Adrenal gland (tissue), 9 donors: ENCODE measurements at regions not wholly inside any gene's neighbourhood (a gene's known extent, or its start where the extent isn't known, plus 50 kb on each side); places are given as distances from the start of the nearest gene placed in this dataset.

Experiments
- DNase-seq, 7 donors: peaks; one replicate each; pipeline ENCODE4 v3.0.0-alpha.2; 2019 to 2020
- H3K27ac ChIP-seq, 5 donors: fragments of 200-600 bp; sonication (generic) in 4 of 5; 1 replicate in 3 of 5; 2 replicates in 2 of 5; pipeline versions ENCODE4 v1.5.1 to v1.8.0; 2016 to 2020; ENCODE audit warnings: mild to moderate bottlenecking in 1 of 5
- H3K27me3 ChIP-seq: fragments of 200-600 bp; 2 replicates; pipeline ENCODE4 v1.8.0; 2021
- H3K36me3 ChIP-seq, 2 donors: fragments of 200-600 bp; replicated peaks in 1 of 2; 1 replicate in 1 of 2; 2 replicates in 1 of 2; pipeline versions ENCODE4 v1.5.1 to v1.8.0; 2018 to 2022
- H3K4me1 ChIP-seq, 2 donors: fragments of 200-600 bp; replicated peaks in 1 of 2; 1 replicate in 1 of 2; 2 replicates in 1 of 2; pipeline versions ENCODE4 v1.5.1 to v1.8.0; 2018 to 2021
- H3K4me3 ChIP-seq, 4 donors: fragments of 200-600 bp; sonication (generic) in 3 of 4; one replicate each; pipeline ENCODE4 v1.5.1; 2016 to 2018
- H3K9me3 ChIP-seq, 3 donors: fragments of 200-600 bp; sonication (generic) in 1 of 3; replicated peaks in 1 of 3; 1 replicate in 2 of 3; 2 replicates in 1 of 3; pipeline versions ENCODE4 v1.5.1 to v1.8.0; 2016 to 2021
- POLR2A ChIP-seq, 2 donors: fragments of 450-650 bp; IDR thresholded peaks; one replicate each; pipeline ENCODE4 v1.6.1; 2017; ENCODE audit warnings: antibody characterized with exemption in 2 of 2, mild to moderate bottlenecking in 2 of 2, moderate library complexity in 1 of 2
- WGBS, 4 donors: extraction: QIAGEN DNeasy Blood & Tissue Kit in 2 of 4; methylation state at CpG; one replicate each; pipeline versions ENCODE4 v1.1.5 to v1.1.7; 2013 to 2017; 5-methylcytosine and 5-hydroxymethylcytosine counted together
- intact Hi-C, 2 donors: fragments of 100-400 bp; cut with DNase I; formaldehyde crosslinking; loops; one replicate each; pipeline versions ENCODE4 v1.14.1 to v1.15.0; 2022 to 2023
- TF ChIP-seq, protein P1 (sequence below), 6 experiments: fragments of 450-650 bp in 4 of 6; fragments of 200-600 bp in 2 of 6; sonication (generic) in 1 of 6; IDR thresholded peaks; 1 replicate in 5 of 6; 2 replicates in 1 of 6; pipeline versions ENCODE4 v1.5.1 to v1.8.0; 2016 to 2021; ENCODE audit warnings: antibody characterized with exemption in 6 of 6, mild to moderate bottlenecking in 2 of 6, moderate library complexity in 1 of 6
- donor health status: healthy with polysubstance abuse.
- donor health status: Bipolar disorder and iron deficiency.
- donor health status: DM: yes; HTN: yes; CAD: no.
- donor health status: DM: no; HTN: no; CAD: no.
- donor health status: DM: no; HTN: no; CAD: no.

DNA sequence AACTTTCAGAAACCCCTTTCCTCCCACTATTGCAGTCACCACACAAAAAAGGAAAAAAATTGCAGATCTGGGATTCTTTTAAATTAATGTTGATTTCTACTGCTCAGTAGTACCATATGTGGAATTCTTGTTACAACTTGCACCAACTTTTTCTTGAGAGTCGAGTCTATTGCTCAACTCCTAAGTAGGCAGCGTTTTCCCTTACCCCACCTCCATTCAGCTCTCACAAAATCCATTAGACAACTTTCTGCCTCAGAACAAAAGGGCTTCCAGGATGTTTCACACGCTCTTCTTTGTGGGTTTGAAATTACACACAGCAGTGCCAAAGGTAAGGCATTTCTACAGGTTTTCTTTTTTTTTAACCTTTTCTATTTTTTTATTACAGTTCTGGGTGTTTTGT, 179.5 kb downstream of the ANXA2 start:
- H3K27me3 ChIP-seq = no peaks in the 10 kb centered on the region
- no peak for DNase-seq
- H3K36me3 ChIP-seq = no peaks in the 10 kb centered on the region
- no peaks in the 10 kb centered on the region for H3K4me1 ChIP-seq
- intact Hi-C loops = no loop called here
- H3K9me3 ChIP-seq = no peaks in the 10 kb centered on the region
- H3K4me3 ChIP-seq = no peak overlapping the region
- no peak overlapping the region for H3K27ac ChIP-seq
- TF ChIP-seq POLR2A (IDR thresholded peaks at IDR 0.05) = no peak
- TF ChIP-seq, protein P1, sequence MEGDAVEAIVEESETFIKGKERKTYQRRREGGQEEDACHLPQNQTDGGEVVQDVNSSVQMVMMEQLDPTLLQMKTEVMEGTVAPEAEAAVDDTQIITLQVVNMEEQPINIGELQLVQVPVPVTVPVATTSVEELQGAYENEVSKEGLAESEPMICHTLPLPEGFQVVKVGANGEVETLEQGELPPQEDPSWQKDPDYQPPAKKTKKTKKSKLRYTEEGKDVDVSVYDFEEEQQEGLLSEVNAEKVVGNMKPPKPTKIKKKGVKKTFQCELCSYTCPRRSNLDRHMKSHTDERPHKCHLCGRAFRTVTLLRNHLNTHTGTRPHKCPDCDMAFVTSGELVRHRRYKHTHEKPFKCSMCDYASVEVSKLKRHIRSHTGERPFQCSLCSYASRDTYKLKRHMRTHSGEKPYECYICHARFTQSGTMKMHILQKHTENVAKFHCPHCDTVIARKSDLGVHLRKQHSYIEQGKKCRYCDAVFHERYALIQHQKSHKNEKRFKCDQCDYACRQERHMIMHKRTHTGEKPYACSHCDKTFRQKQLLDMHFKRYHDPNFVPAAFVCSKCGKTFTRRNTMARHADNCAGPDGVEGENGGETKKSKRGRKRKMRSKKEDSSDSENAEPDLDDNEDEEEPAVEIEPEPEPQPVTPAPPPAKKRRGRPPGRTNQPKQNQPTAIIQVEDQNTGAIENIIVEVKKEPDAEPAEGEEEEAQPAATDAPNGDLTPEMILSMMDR (IDR thresholded peaks at IDR 0.05) = no peak
- WGBS, 4 donors = 79 to 84% (median 80%) methylated on average over 3 of the region's 3 CpGs

DNA sequence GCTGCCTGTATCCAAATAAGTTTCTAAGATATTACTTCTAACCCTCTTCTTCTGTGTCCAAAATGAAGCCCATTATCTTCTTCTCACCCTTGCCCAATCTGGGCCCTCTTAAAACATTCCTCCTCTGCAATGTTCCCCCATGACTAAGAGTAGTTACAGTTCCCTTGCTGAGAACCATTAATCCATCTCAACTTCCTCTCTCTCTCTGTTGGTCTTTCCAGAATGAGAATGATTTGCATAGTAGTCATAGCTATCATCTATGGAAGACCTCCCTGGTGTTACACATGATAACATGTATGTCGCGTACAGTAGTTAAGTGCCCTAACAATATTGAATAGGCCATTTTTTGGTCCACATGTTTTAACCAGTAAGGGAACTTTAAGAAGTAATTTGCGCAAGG, 177.9 kb downstream of the ANXA2 start:
- Histone ChIP-seq H3K4me1 (no peaks in the 10 kb centered on the region), H3K9me3 (no peaks in the 10 kb centered on the region), H3K4me3 (no peak overlapping the region), H3K36me3 (no peaks in the 10 kb centered on the region), H3K27ac (no peak overlapping the region), H3K27me3 (no peaks in the 10 kb centered on the region)
- no peak for TF ChIP-seq POLR2A (IDR thresholded peaks at IDR 0.05)
- TF ChIP-seq, protein P1 (IDR thresholded peaks at IDR 0.05) = no peak
- 93 to 97% (median 96%) methylated on average over 3 of the region's 3 CpGs for WGBS, 4 donors
- intact Hi-C loops = no loop called here
- DNase-seq = no peak

DNA sequence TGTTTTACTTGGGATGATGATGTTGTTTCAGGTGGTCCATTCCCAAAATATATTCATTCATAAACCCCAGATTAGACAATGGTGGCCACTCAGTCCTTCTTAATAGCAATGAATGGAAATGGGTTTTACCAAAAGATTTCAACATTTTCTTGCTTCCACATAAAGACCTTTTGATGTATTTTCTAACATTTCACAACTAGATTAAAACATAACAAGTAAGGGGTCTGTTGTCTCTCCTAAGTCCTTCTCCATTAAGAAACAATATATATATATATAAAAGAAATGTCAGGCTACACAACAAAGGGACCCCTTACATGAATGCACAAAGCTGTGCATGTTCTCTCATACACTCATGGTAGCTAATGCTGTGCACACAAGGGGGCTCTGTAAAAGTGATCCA, 176.4 kb downstream of the ANXA2 start:
- H3K27ac ChIP-seq = no peak overlapping the region
- TF ChIP-seq, protein P1 (IDR thresholded peaks at IDR 0.05) = no peak
- TF ChIP-seq POLR2A (IDR thresholded peaks at IDR 0.05) = no peak
- no peaks in the 10 kb centered on the region for H3K27me3 ChIP-seq
- H3K4me1 ChIP-seq = no peaks in the 10 kb centered on the region
- no peaks in the 10 kb centered on the region for H3K36me3 ChIP-seq
- H3K4me3 ChIP-seq = no peak overlapping the region
- no peak for DNase-seq
- intact Hi-C loops = no loop called here
- no peaks in the 10 kb centered on the region for H3K9me3 ChIP-seq

DNA sequence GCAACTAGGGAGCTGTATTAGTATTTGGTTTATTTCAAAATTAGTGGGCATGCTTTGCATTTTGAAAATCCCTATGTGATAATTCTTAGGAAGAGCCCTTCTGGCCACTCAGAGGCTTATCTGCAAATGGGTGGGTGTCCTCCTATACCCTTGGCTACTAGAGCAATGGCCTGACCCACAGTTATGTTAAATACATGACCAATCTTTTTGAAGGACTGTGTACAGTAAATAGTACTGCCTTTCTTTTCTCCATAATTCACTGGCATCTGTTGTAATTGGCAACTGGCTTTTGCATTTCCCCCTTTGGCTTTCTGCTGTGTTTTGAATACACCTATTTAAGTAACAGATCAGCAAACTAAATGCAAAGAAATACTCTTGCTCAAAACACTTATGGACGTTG, 175.4 kb downstream of the ANXA2 start:
- H3K36me3 ChIP-seq = no peaks in the 10 kb centered on the region
- no peaks in the 10 kb centered on the region for H3K27me3 ChIP-seq
- WGBS, 4 donors = 65 to 78% (median 74%) methylated on average over 1 of the region's 1 CpG
- H3K27ac ChIP-seq = no peak overlapping the region
- intact Hi-C loops = no loop called here
- no peaks in the 10 kb centered on the region for H3K4me1 ChIP-seq
- no peak for DNase-seq
- H3K4me3 ChIP-seq = no peak overlapping the region
- TF ChIP-seq, protein P1 (IDR thresholded peaks at IDR 0.05) = no peak
- no peak for TF ChIP-seq POLR2A (IDR thresholded peaks at IDR 0.05)
- H3K9me3 ChIP-seq = no peaks in the 10 kb centered on the region
